ENCODE measurements at regions not wholly inside any gene's neighbourhood (a gene's known extent, or its start where the extent isn't known, plus 50 kb on each side); places are given as distances from the start of the nearest gene placed in this dataset.

- no peak overlapping the region for H3K27ac ChIP-seq
- TF ChIP-seq, protein P1, sequence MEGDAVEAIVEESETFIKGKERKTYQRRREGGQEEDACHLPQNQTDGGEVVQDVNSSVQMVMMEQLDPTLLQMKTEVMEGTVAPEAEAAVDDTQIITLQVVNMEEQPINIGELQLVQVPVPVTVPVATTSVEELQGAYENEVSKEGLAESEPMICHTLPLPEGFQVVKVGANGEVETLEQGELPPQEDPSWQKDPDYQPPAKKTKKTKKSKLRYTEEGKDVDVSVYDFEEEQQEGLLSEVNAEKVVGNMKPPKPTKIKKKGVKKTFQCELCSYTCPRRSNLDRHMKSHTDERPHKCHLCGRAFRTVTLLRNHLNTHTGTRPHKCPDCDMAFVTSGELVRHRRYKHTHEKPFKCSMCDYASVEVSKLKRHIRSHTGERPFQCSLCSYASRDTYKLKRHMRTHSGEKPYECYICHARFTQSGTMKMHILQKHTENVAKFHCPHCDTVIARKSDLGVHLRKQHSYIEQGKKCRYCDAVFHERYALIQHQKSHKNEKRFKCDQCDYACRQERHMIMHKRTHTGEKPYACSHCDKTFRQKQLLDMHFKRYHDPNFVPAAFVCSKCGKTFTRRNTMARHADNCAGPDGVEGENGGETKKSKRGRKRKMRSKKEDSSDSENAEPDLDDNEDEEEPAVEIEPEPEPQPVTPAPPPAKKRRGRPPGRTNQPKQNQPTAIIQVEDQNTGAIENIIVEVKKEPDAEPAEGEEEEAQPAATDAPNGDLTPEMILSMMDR (conservative IDR thresholded peaks at IDR 0.05): no peak
These were observed 188.8 kb downstream of the CDH26 start for GRCh38 chr20:60147004-60147403.

- H3K27ac ChIP-seq: no peak overlapping the region
- TF ChIP-seq, protein P1 (conservative IDR thresholded peaks at IDR 0.05): no peak
These were observed 190.7 kb downstream of the CDH26 start for GRCh38 chr20:60148885-60149284.

- TF ChIP-seq, protein P1 (conservative IDR thresholded peaks at IDR 0.05): no peak
- no peak overlapping the region for H3K27ac ChIP-seq
These were observed 194.6 kb downstream of the CDH26 start for GRCh38 chr20:60152792-60153191.

- TF ChIP-seq, protein P1 (conservative IDR thresholded peaks at IDR 0.05): no peak
- no peak overlapping the region for H3K27ac ChIP-seq
These were observed 202.4 kb downstream of the CDH26 start for GRCh38 chr20:60160451-60161145.

- H3K27ac ChIP-seq: no peak overlapping the region
- TF ChIP-seq, protein P1 (conservative IDR thresholded peaks at IDR 0.05): no peak
These were observed 209.6 kb downstream of the CDH26 start for GRCh38 chr20:60167812-60168211.

- H3K27ac ChIP-seq: no peak overlapping the region
- TF ChIP-seq, protein P1 (conservative IDR thresholded peaks at IDR 0.05): no peak
These were observed 210.7 kb downstream of the CDH26 start for GRCh38 chr20:60168963-60169362.

- TF ChIP-seq, protein P1 (conservative IDR thresholded peaks at IDR 0.05): no peak
- H3K27ac ChIP-seq: no peak overlapping the region
These were observed 211.9 kb downstream of the CDH26 start for GRCh38 chr20:60170116-60170515.
